Coronary artery (tissue), 2 donors: ENCODE measurements at regions not wholly inside any gene's neighbourhood (a gene's known extent, or its start where the extent isn't known, plus 50 kb on each side); places are given as distances from the start of the nearest gene placed in this dataset.

Source experiments
- DNase-seq: peaks from one replicate; pipeline ENCODE4 v3.0.0-alpha.2; 2017; ENCODE audit warnings: low spot score
- H3K27ac ChIP-seq, 2 donors: fragments of 200-600 bp; sonication (generic); one replicate each; pipeline ENCODE4 v1.5.1; 2016 to 2019
- H3K4me3 ChIP-seq: fragments of 200-600 bp; sonication (generic); 2 replicates; pipeline ENCODE4 v1.5.1; 2016; ENCODE audit warnings: mild to moderate bottlenecking, moderate library complexity
- TF ChIP-seq, protein P1 (sequence below): fragments of 200-600 bp; sonication (generic); IDR thresholded peaks from one replicate; pipeline ENCODE4 v1.5.1; 2019; ENCODE audit warnings: antibody characterized with exemption

DNA sequence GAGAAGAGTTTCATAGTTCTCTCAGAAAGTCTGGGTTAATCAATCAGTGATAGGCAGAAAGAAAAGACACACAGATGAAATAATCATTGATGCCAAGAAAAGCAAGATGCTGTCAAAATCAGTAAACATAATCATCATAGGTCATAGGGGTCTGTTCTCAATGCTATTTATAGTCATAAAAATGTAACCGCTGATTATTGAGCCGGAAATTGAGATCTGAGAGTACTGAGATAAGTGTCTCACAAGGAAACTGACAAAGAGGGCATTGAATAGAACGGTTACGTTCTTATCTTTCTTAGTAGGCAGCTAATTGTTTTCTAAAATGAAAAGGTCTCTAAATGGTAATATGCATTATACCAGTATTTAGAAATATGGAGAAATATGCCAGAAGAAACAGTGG is 1686.1 kb upstream of the AGA start:
- H3K27ac ChIP-seq = no peak overlapping the region
- DNase-seq = no peak
- TF ChIP-seq, protein P1, sequence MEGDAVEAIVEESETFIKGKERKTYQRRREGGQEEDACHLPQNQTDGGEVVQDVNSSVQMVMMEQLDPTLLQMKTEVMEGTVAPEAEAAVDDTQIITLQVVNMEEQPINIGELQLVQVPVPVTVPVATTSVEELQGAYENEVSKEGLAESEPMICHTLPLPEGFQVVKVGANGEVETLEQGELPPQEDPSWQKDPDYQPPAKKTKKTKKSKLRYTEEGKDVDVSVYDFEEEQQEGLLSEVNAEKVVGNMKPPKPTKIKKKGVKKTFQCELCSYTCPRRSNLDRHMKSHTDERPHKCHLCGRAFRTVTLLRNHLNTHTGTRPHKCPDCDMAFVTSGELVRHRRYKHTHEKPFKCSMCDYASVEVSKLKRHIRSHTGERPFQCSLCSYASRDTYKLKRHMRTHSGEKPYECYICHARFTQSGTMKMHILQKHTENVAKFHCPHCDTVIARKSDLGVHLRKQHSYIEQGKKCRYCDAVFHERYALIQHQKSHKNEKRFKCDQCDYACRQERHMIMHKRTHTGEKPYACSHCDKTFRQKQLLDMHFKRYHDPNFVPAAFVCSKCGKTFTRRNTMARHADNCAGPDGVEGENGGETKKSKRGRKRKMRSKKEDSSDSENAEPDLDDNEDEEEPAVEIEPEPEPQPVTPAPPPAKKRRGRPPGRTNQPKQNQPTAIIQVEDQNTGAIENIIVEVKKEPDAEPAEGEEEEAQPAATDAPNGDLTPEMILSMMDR = no peak
- no peak overlapping the region for H3K4me3 ChIP-seq

DNA sequence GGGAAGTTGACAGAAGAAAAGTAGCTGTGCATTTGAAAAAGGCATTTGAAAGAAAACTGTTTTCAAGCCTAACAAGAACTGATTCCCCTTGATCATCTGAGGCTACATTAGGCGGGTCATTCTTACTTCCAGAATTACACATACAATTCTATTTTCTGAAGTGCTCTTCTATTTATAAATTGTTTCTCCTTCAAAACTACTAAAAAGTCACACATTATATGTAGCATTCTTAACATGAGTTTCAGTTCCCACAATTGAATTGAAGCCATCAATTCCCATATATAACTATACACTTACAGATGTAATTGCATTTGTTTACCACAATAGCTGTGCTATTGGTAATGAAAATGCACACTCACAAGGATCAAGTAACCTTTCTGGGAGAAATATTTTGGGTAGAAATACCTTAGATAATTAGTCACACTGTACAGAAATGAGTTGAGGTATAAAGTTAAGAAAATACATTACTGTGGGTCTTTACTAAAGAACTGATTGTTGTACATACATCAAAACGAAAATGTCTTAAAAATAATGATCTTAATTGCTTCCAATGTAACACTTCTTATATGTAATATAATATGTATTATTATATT is 1688.0 kb upstream of the AGA start:
- TF ChIP-seq, protein P1 = no peak
- DNase-seq = no peak
- no peak overlapping the region for H3K27ac ChIP-seq
- no peak overlapping the region for H3K4me3 ChIP-seq

DNA sequence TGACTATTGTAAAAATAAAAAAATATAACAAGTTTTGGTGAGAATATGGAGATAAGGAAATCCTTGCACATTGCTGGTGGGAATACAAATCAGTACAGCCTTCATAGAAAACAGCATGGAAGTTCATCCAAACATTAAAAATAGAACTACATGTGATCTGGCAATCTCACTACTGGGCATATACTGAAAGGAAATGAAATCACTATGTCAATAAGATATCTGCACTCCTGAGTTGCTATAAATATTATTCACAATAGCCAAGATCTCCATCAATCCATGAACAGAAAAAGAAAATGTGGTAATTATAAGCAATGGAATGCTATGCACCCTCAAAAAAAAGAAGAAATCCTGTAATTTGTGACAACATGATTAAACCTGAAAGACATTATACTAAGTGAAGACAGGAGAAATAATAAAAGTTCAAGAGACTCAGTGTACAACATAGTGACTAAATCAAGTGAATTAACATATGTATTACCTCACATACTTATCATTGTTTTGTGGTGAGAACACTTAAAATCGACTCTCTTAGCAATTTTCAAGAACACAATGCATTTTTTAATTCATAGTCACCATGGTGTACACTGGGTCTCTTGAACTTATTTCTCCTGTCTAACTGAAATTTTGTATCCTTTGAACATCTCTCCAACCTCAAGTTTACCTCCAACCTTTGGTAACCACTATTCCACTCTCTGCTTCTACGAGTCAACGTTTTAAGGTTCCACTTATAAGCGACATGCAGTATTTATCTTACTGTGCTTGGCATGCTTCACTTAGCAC is 1703.7 kb upstream of the AGA start:
- DNase-seq = no peak
- TF ChIP-seq, protein P1 = no peak
- no peak overlapping the region for H3K27ac ChIP-seq

DNA sequence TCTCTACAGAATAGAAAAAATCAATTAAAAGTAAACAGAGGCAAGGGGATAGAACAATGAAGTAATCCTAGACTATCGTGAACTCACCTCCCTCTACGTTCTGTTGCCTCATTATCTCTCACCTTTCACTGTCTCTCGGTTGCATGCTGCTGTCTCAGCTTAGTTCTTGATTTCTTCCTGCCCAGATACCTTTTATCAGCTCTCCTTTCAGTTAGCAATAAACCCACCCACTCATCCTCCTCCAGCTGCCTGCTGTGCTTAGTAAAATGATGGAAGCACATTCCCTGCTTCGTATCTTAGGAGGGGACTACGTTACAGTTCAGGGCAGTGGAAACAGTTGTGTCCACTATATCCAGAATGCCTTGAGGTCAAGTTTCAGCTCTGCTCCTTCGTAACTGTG is 1709.5 kb upstream of the AGA start:
- TF ChIP-seq, protein P1 = no peak
- H3K27ac ChIP-seq = no peak overlapping the region
- no peak for DNase-seq
- H3K4me3 ChIP-seq = no peak overlapping the region

More for the DNA sequence above, 1703.7 kb upstream of the AGA start:
- no peak overlapping the region for H3K4me3 ChIP-seq

DNA sequence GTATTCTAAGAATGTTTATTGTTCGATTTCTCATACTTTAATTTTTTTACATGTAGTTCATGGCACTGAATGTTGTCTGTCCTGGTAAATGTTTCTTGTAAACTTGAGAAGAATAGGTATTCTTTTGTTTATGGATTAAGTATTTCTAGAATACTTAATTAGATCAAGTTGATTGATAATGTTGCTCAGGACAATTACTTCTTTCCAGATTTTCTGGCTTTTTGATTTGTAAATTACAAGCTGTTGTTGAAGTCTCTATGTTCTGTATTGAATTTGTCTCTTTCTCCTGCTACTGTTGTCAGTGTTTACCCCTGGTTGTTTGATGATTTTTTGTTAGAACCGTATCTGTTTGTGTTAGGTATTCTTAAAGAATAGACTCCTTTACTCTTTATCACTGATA is 1720.9 kb upstream of the AGA start:
- Histone ChIP-seq H3K27ac (no peak overlapping the region), H3K4me3 (no peak overlapping the region)
- no peak for DNase-seq
- TF ChIP-seq, protein P1 = no peak

DNA sequence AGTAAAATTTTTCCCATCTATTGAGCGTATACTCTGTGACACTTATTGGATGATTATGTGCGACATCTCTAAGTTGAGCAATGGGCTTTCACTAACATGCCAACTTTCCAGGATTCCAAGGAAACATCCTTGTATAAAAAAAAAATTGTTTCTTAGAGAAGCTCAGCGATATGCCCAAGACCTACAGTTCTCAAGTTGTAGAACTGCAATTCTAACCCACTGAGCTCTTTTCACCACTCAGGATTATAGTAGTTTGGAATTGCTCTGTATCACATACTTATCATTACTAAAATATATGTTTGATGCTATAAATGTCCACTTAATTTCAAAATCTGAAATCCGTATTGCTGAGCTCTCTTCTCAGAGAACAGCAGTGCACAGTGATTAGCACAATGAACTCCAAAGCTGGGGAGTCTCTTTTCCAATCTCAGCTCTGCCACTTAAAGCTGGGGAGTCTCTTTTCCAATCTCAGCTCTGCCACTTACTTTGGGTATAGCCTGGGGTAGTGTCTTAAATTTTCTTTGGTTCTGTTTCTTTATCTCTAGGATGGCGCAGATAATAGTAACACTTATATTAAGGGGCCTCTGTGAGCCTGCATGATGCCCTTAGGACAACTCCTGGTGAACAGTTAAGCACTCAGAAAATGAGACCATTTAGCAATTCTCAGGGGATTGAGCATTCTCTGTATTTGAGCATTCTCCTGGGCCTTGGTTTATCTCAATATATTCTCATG is 1722.2 kb upstream of the AGA start:
- H3K27ac ChIP-seq = no peak overlapping the region
- TF ChIP-seq, protein P1 = no peak
- H3K4me3 ChIP-seq = no peak overlapping the region
- DNase-seq = no peak
